Nucleus accumbens (tissue), 56 donors: ENCODE measurements at regions not wholly inside any gene's neighbourhood (a gene's known extent, or its start where the extent isn't known, plus 50 kb on each side); places are given as distances from the start of the nearest gene placed in this dataset.

Source experiments
- DNase-seq, 56 donors: peaks; one replicate each; lab custom pipeline; 2025; lab: John Stamatoyannopoulos, UW

GRCh38 chr2:145592361-145592760 is 1072.4 kb upstream of the ZEB2 start:
- DNase-seq: no peak

- no peak for DNase-seq
Observed at GRCh38 chr2:145591109-145591809, 1071.3 kb upstream of the ZEB2 start.

GRCh38 chr2:145587922-145588321 is 1068.0 kb upstream of the ZEB2 start:
- DNase-seq: no peak

GRCh38 chr2:145584353-145584752 is 1064.4 kb upstream of the ZEB2 start:
- DNase-seq: no peak

GRCh38 chr2:145573608-145574007 is 1053.7 kb upstream of the ZEB2 start:
- DNase-seq: no peak

GRCh38 chr2:145572238-145572637 is 1052.3 kb upstream of the ZEB2 start:
- no peak for DNase-seq

- DNase-seq: no peak
Observed at GRCh38 chr2:145569108-145569507, 1049.2 kb upstream of the ZEB2 start.

- no peak for DNase-seq
Observed at GRCh38 chr2:145563741-145564615, 1044.1 kb upstream of the ZEB2 start.

GRCh38 chr2:145561152-145561551 is 1041.2 kb upstream of the ZEB2 start:
- no peak for DNase-seq

- no peak for DNase-seq
Observed at GRCh38 chr2:145558617-145559350, 1038.9 kb upstream of the ZEB2 start.

- DNase-seq: no peak
Observed at GRCh38 chr2:145555360-145555759, 1035.4 kb upstream of the ZEB2 start.

GRCh38 chr2:145551686-145552085 is 1031.8 kb upstream of the ZEB2 start:
- DNase-seq: no peak

GRCh38 chr2:145548479-145548878 is 1028.6 kb upstream of the ZEB2 start:
- no peak for DNase-seq

GRCh38 chr2:145547620-145548019 is 1027.7 kb upstream of the ZEB2 start:
- no peak for DNase-seq

- no peak for DNase-seq
Observed at GRCh38 chr2:145546091-145546490, 1026.2 kb upstream of the ZEB2 start.

- DNase-seq: no peak
Observed at GRCh38 chr2:145543856-145544255, 1023.9 kb upstream of the ZEB2 start.

GRCh38 chr2:145543155-145543554 is 1023.2 kb upstream of the ZEB2 start:
- no peak for DNase-seq

GRCh38 chr2:145541028-145541427 is 1021.1 kb upstream of the ZEB2 start:
- DNase-seq: no peak

GRCh38 chr2:145538661-145539350 is 1018.9 kb upstream of the ZEB2 start:
- DNase-seq: no peak

- no peak for DNase-seq
Observed at GRCh38 chr2:145530653-145531052, 1010.7 kb upstream of the ZEB2 start.

- no peak for DNase-seq
Observed at GRCh38 chr2:145524836-145525235, 1004.9 kb upstream of the ZEB2 start.
